GM12875 (cell line): ENCODE measurements at regions not wholly inside any gene's neighbourhood (a gene's known extent, or its start where the extent isn't known, plus 50 kb on each side); places are given as distances from the start of the nearest gene placed in this dataset.
"Not testable (repeated sequence)": the region's sequence is repeated elsewhere in the genome, so short reads cannot be mapped to it uniquely, and the experiment has no call there.

Experiments used
- H3K4me3 ChIP-seq: one replicate; pipeline ENCODE4 v1.5.1; 2011; ENCODE audit warnings: low read depth, low read length, control low read depth
- TF ChIP-seq, protein P1 (sequence below): IDR thresholded peaks from 2 replicates; pipeline ENCODE4 v1.5.1; 2011; ENCODE audit warnings: low read depth, mild to moderate bottlenecking, control low read depth, inconsistent platforms, low read length, moderate library complexity, borderline replicate concordance; ENCODE audit not compliant: insufficient read depth

DNA sequence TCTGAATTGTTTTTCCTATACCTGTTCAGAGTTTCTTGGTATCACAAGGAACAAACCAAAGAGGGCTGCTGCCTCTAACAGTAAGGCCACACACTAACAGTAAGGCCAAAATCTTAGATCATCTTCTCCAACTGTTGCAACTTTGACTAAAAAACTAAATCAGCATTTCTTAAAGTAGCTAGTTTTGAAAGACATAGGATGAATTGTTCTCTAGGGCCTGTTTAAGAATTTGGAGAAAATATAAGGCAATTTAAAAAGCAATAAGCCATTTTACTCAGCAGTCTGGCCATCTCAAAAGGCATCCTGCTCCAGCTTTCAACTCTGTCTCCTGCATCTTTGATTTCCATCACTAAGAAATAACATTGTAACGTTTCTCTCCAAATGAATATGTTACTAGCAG, 105.0 kb upstream of the MON1B start:
- TF ChIP-seq, protein P1, sequence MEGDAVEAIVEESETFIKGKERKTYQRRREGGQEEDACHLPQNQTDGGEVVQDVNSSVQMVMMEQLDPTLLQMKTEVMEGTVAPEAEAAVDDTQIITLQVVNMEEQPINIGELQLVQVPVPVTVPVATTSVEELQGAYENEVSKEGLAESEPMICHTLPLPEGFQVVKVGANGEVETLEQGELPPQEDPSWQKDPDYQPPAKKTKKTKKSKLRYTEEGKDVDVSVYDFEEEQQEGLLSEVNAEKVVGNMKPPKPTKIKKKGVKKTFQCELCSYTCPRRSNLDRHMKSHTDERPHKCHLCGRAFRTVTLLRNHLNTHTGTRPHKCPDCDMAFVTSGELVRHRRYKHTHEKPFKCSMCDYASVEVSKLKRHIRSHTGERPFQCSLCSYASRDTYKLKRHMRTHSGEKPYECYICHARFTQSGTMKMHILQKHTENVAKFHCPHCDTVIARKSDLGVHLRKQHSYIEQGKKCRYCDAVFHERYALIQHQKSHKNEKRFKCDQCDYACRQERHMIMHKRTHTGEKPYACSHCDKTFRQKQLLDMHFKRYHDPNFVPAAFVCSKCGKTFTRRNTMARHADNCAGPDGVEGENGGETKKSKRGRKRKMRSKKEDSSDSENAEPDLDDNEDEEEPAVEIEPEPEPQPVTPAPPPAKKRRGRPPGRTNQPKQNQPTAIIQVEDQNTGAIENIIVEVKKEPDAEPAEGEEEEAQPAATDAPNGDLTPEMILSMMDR = no peak

DNA sequence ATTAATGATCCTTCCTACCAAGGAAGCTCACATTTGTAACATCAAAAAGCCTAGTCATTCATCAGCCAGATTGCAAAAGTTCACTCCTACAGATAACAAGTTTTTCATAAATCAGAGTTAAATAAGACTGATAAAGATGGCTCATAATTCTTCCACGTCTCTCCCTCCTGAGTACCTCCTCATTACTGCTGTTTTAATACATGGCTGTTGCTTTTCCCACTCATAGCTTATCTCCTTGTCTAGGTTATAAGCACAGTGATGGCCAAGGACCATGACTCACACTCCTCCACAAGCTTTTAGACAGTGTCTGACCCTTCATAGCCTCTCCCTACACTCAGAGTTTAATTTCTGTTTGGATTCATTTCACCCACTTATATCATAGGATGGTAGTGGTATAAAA, 100.9 kb upstream of the MON1B start:
- no peak overlapping the region for H3K4me3 ChIP-seq
- TF ChIP-seq, protein P1 = no peak

More for the DNA sequence above, 105.0 kb upstream of the MON1B start:
- H3K4me3 ChIP-seq = no peak overlapping the region

DNA sequence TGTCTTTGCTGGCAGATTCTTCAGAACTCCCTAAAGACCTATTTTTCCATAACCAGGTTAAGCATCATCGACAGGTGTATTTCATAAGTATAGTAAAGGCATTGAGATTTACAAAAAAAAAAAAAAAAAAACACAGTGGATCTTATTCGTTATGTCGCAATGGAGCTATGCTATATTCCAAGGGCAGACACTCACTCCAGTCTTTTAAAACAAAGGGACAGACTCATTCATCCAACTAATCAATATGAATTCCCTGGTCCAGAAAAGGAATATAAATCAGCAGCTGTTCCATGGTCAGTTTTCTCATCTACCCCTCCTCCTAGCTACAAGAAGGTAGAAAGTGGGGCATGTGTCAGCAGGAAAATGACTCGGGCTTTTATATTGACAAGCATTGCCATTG, 97.7 kb upstream of the MON1B start:
- TF ChIP-seq, protein P1 = no peak
- no peak overlapping the region for H3K4me3 ChIP-seq

DNA sequence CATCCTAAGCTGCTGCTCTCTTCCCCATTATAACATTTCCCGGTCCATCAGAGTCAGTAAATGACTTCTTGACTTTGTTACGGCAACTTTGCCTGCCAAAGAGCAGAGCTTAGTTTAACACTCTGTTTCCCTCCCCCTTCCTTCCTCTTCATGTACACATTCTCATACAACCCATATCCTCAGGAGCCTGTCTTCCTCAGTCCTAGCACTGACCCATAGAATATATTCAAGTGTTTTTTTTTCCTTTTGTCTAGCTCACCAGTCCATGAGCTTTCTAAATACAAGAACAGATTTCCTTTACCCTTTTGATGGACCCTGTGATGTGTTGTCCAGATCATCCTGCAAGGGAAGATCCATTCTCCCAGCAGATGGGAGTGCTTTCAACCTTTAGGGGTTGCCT, 97.0 kb upstream of the MON1B start:
- H3K4me3 ChIP-seq = no peak overlapping the region
- TF ChIP-seq, protein P1 = no peak

DNA sequence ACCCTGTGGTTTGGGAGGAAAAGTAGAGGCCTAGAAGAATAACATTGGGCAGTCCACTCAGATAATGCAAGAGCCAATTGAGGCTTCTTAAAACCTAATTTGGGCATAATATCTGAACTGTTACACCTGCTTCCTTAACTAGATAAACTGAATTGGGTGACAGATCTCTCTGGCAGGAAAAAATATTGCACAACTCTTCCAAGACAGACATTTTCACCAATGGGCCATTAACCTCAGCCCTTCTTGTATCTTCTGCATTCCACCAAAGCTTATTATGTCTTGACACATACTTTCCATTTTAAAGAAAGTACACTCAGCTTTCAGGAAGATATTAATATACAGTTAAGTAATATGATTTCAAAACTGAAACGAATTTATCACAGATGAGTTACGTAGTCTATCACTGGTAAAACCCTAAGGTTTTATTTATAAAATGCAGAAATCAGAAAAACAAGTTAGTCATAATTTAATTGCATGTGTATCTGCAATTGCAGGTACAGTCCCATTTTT, 79.9 kb upstream of the MON1B start:
- TF ChIP-seq, protein P1 = no peak
- H3K4me3 ChIP-seq = no peak overlapping the region

DNA sequence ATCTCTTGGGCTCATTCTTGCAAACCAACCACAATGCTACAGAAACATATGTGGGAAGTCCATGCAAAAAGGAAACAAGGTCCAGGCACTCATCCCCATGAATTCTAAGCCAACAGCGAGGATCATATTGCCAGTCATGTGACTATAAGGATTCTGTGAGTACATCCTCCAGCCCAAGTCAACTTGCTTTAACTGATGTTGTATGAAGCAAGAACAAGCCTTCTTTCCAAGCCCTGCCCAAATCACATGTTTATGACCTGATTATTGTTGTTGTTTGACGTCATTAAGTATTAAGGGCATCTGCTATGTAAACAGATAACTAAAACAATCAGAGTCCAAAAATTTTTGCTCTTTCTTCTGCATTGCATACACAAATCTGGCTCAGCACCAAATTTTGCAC, 78.2 kb upstream of the MON1B start:
- no peak overlapping the region for H3K4me3 ChIP-seq

DNA sequence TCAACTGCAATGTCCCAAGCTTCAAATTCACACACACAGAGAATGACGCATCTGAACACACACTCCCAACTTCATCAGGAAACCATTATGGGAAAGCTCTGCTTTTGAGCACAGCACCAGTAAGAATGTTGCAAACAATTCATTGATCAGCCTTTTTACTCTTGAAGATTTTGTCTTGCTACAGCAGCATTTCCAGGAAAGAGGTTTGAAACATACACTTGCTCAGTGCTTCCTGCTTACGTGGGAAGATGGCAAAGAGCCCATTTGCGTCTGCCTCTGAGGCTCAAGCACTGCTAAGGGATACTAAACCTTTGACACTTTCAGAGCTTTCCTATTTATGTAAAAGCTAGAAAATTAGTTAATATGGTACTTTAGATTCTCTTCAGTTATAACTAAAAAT, 77.2 kb upstream of the MON1B start:
- TF ChIP-seq, protein P1 = no peak
- no peak overlapping the region for H3K4me3 ChIP-seq

More for the DNA sequence above, 78.2 kb upstream of the MON1B start:
- TF ChIP-seq, protein P1 = no peak

DNA sequence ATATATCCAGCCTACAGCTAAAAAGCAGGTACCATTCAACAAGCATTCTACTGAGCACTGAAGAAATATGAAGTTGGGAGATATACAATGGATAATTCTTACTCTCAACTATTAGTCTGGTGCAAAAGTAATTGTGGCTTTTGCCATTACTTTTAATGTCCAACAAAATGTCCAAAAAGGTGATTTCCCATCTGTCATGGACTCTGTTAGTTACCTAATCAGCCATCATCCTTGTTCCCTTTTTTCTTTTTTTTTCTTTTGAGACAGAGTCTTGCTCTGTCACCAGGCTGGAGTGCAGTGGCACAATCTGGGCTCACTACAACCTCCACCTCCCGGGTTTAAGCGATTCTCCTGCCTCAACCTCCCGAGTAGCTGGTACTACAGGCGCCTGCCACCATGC, 76.6 kb upstream of the MON1B start:
- not testable (repeated sequence) for H3K4me3 ChIP-seq
